ENCODE measurements at regions not wholly inside any gene's neighbourhood (a gene's known extent, or its start where the extent isn't known, plus 50 kb on each side); places are given as distances from the start of the nearest gene placed in this dataset.

DNA sequence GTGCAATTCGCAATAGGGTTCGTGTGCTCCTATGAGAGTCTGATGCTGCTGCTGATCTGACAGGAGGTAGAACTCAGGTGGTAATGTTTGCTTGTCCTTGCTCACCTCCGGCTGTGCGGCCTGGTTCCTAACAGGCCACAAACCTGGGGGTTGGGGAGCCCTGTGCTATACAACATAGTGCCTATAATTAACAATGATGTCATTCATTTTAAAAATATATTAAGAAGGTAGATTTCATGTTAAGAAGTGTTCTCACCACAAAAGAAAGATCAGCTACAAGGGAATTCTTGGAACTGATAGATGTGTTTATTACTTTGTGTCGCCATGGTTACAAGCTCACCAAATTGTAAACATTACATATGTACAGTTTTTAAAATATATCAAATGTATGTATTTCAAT lies 200.5 kb downstream of the GRB14 start:
- Histone ChIP-seq H3K4me3 (replicated peaks in 1 of 2; ENCODE audit: low read depth in 1 of 2, low read length in 2 of 2) (no peak overlapping the region), H3K27me3 (ENCODE audit: insufficient read depth, low read length) (peaks cover 41% of the 10 kb centered on the region), H3K36me3 (ENCODE audit: control insufficient read depth in 1 of 2, insufficient read depth in 2 of 2, low read length in 2 of 2) (no peaks in the 10 kb centered on the region), H3K4me2 (ENCODE audit: low read length) (no peak overlapping the region), H4K20me1 (ENCODE audit: insufficient read depth) (no peaks in the 10 kb centered on the region), H3K9me3 (ENCODE audit: control insufficient read depth in 1 of 2, insufficient read depth in 1 of 2, low read depth in 1 of 2, low read length in 2 of 2) (no peaks in the 10 kb centered on the region), H3K9me2 (ENCODE audit: insufficient read depth) (no peaks in the 10 kb centered on the region), H3K4me1 (ENCODE audit: control insufficient read depth in 1 of 2, insufficient read depth in 2 of 2, low read length in 2 of 2) (no peaks in the 10 kb centered on the region), H3K27ac (ENCODE audit: low read depth, low read length) (no peak overlapping the region), H3K9ac (ENCODE audit: low read length) (no peak overlapping the region), H3K79me2 (ENCODE audit: insufficient read depth, low read length) (no peaks in the 10 kb centered on the region), H2AFZ (ENCODE audit: low read depth, low read length, poor library complexity, severe bottlenecking) (no peak overlapping the region)
- ChIA-PET CTCF (interaction anchor here (1.0 kb wide), 1 partner anchor 10 kb away, joined by 3 read pairs; no protein-coding TSS in a partner anchor), POLR2A (no interaction called here), RAD21 (ENCODE audit: low non-redundant PET in 1 of 2, low total read pairs in 2 of 2, uncharacterized antibody in 2 of 2, unreplicated experiment in 2 of 2) (no interaction called here)
- DNase-seq (ENCODE audit: low read depth, low spot score) (no peak), ATAC-seq (no peak)
- no peak for TF ChIP-seq RAD21 (IDR thresholded peaks at IDR 0.05; ENCODE audit: low read depth)
- TF ChIP-seq, protein P1, sequence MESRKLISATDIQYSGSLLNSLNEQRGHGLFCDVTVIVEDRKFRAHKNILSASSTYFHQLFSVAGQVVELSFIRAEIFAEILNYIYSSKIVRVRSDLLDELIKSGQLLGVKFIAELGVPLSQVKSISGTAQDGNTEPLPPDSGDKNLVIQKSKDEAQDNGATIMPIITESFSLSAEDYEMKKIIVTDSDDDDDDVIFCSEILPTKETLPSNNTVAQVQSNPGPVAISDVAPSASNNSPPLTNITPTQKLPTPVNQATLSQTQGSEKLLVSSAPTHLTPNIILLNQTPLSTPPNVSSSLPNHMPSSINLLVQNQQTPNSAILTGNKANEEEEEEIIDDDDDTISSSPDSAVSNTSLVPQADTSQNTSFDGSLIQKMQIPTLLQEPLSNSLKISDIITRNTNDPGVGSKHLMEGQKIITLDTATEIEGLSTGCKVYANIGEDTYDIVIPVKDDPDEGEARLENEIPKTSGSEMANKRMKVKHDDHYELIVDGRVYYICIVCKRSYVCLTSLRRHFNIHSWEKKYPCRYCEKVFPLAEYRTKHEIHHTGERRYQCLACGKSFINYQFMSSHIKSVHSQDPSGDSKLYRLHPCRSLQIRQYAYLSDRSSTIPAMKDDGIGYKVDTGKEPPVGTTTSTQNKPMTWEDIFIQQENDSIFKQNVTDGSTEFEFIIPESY (IDR thresholded peaks at IDR 0.05; ENCODE audit: extremely low read depth, insufficient replicate concordance, low read length), result no peak
- BruUV-seq (replicated peaks), result no TSS peak
- intact Hi-C loops (cut with micrococcal nuclease), result no loop called here

DNA sequence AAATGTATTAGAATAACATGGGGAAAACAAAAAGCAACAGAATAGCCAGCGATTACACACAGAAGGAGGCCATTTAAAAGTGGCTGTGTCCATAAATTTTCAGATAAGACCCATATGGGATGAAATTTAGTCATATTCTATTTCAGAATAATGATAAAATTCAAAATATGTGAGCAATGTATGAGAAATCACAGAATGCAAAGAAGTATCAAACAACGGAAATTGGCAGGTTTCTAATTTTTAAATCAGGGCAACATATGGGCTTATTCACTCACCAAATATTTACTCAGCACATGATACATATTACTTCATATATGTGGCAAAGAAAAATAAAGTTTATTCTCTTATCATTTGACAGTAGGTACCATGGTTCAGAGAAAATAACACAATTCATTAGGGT lies 208.5 kb downstream of the GRB14 start:
- Histone ChIP-seq H3K27me3 (ENCODE audit: insufficient read depth, low read length) (peaks cover 22% of the 10 kb centered on the region), H3K4me2 (ENCODE audit: low read length) (no peak overlapping the region), H3K9me3 (ENCODE audit: control insufficient read depth in 1 of 2, insufficient read depth in 1 of 2, low read depth in 1 of 2, low read length in 2 of 2) (no peaks in the 10 kb centered on the region), H4K20me1 (ENCODE audit: insufficient read depth) (0 out of 2 replicates have a peak, but pooled peaks cover 4% of the 10 kb centered on the region), H3K9ac (ENCODE audit: low read length) (no peak overlapping the region), H3K4me1 (ENCODE audit: control insufficient read depth in 1 of 2, insufficient read depth in 2 of 2, low read length in 2 of 2) (no peaks in the 10 kb centered on the region), H2AFZ (ENCODE audit: low read depth, low read length, poor library complexity, severe bottlenecking) (no peak overlapping the region), H3K36me3 (ENCODE audit: control insufficient read depth in 1 of 2, insufficient read depth in 2 of 2, low read length in 2 of 2) (no peaks in the 10 kb centered on the region), H3K27ac (ENCODE audit: low read depth, low read length) (no peak overlapping the region), H3K4me3 (replicated peaks in 1 of 2; ENCODE audit: low read depth in 1 of 2, low read length in 2 of 2) (no peak overlapping the region), H3K79me2 (ENCODE audit: insufficient read depth, low read length) (no peaks in the 10 kb centered on the region), H3K9me2 (ENCODE audit: insufficient read depth) (no peaks in the 10 kb centered on the region)
- no peak for ATAC-seq
- BruUV-seq (replicated peaks), result no TSS peak
- intact Hi-C loops (cut with micrococcal nuclease), result no loop called here
- ChIA-PET CTCF (no interaction called here), RAD21 (ENCODE audit: low non-redundant PET in 1 of 2, low total read pairs in 2 of 2, uncharacterized antibody in 2 of 2, unreplicated experiment in 2 of 2) (no interaction called here), POLR2A (no interaction called here)
- no peak for DNase-seq (ENCODE audit: low read depth, low spot score)
- TF ChIP-seq, protein P2, sequence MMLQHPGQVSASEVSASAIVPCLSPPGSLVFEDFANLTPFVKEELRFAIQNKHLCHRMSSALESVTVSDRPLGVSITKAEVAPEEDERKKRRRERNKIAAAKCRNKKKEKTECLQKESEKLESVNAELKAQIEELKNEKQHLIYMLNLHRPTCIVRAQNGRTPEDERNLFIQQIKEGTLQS (IDR thresholded peaks at IDR 0.05), result no peak
- no peak for TF ChIP-seq CBX3 (IDR thresholded peaks at IDR 0.05; ENCODE audit: low read depth)
- TF ChIP-seq RAD21 (IDR thresholded peaks at IDR 0.05; ENCODE audit: low read depth), result no peak
- no peak for TF ChIP-seq ELF1 (IDR thresholded peaks at IDR 0.05; ENCODE audit: borderline replicate concordance, low read depth)
- TF ChIP-seq, protein P3, sequence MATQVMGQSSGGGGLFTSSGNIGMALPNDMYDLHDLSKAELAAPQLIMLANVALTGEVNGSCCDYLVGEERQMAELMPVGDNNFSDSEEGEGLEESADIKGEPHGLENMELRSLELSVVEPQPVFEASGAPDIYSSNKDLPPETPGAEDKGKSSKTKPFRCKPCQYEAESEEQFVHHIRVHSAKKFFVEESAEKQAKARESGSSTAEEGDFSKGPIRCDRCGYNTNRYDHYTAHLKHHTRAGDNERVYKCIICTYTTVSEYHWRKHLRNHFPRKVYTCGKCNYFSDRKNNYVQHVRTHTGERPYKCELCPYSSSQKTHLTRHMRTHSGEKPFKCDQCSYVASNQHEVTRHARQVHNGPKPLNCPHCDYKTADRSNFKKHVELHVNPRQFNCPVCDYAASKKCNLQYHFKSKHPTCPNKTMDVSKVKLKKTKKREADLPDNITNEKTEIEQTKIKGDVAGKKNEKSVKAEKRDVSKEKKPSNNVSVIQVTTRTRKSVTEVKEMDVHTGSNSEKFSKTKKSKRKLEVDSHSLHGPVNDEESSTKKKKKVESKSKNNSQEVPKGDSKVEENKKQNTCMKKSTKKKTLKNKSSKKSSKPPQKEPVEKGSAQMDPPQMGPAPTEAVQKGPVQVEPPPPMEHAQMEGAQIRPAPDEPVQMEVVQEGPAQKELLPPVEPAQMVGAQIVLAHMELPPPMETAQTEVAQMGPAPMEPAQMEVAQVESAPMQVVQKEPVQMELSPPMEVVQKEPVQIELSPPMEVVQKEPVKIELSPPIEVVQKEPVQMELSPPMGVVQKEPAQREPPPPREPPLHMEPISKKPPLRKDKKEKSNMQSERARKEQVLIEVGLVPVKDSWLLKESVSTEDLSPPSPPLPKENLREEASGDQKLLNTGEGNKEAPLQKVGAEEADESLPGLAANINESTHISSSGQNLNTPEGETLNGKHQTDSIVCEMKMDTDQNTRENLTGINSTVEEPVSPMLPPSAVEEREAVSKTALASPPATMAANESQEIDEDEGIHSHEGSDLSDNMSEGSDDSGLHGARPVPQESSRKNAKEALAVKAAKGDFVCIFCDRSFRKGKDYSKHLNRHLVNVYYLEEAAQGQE (IDR thresholded peaks at IDR 0.05; ENCODE audit: low read depth), result no peak
- no peak for TF ChIP-seq POLR2AphosphoS5 (IDR thresholded peaks at IDR 0.05; ENCODE audit: low read depth, low read length)
- no peak for TF ChIP-seq EZH2phosphoT487 (IDR thresholded peaks at IDR 0.05; ENCODE audit: borderline replicate concordance)
- TF ChIP-seq SIN3A (IDR thresholded peaks at IDR 0.05; ENCODE audit: low read depth), result no peak
- TF ChIP-seq TCF7L2 (IDR thresholded peaks at IDR 0.05; ENCODE audit: borderline replicate concordance, extremely low read depth, insufficient read depth, insufficient read length), result no peak
- TF ChIP-seq ZFX (IDR thresholded peaks at IDR 0.05), result no peak
